CD1c-positive myeloid dendritic cell (primary cell): ENCODE measurements at regions not wholly inside any gene's neighbourhood (a gene's known extent, or its start where the extent isn't known, plus 50 kb on each side); places are given as distances from the start of the nearest gene placed in this dataset.
"Not testable (repeated sequence)": the region's sequence is repeated elsewhere in the genome, so short reads cannot be mapped to it uniquely, and the experiment has no call there.

Source experiments
- DNase-seq: peaks from one replicate; pipeline ENCODE4 v3.0.0-alpha.2; 2016; ENCODE audit errors: extremely low spot score

DNA sequence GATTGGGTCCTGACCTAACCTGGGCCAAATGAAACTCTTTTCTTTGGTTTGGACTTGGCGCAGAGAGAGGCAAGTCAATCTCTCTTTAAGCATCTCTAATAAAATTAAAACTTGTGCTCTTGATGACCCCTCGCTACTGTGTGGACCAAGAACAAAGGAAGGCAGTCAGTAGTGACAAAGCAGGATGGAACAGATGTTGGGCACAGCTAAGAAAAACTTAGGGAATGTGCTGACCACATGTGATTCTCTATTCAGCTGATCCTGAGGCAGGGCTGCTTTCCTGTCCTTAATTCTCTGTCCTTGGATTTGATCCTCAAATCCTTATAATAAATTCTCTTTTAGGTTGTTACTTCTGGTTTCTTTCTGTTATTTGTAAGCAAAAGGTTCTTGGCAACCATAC lies 259.9 kb downstream of the ZIC1 start:
- DNase-seq: no peak

GRCh38 chr3:147672035-147672434 lies 262.9 kb downstream of the ZIC1 start:
- DNase-seq: no peak

- DNase-seq: no peak
These were observed 263.3 kb downstream of the ZIC1 start for GRCh38 chr3:147672436-147672835.

- DNase-seq: no peak
These were observed 266.6 kb downstream of the ZIC1 start for GRCh38 chr3:147675761-147676160.

GRCh38 chr3:147680837-147681483 lies 271.8 kb downstream of the ZIC1 start:
- no peak for DNase-seq

DNA sequence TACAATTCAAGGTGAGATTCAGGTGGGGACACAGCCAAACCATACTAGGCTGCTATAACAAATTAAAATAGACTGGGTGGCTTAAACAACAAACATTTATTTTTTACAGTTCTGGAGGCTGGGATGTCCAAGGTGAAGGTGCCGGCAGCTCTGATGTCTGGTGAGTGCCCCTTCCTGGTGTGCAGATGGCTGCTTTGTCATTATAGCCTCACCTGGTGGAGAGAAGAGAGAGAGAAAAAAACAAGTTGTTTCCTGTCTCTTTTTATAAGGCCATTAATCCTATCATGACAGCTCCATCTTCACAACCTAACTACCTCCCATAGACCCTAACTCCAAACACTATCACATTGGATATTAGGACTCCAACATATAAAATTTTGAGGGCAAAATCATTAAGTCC lies 279.7 kb downstream of the ZIC1 start:
- DNase-seq: no peak

- peak; percentile 35 for DNase-seq
These were observed 290.1 kb downstream of the ZIC1 start for GRCh38 chr3:147699175-147699838.

GRCh38 chr3:147701195-147701594 lies 292.0 kb downstream of the ZIC1 start:
- no peak for DNase-seq

DNA sequence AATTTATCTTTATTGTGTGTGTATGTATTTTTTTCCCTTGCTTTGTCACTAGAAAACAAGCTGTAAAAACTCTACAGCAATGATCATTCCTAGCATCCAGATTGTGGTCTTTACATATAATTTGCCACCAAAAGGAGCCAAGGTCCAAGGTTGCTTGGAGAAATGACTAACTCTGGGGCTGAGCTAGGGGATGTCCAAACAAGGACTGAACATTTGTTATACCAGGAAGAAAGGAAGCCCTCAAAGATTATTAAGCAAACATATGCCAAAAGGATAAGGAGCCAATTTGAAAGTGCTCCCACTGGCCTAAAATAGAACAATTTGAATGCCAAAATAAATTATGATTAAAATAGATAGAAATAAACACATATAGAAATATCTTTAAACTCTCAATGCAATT lies 293.3 kb downstream of the ZIC1 start:
- DNase-seq: no peak

DNA sequence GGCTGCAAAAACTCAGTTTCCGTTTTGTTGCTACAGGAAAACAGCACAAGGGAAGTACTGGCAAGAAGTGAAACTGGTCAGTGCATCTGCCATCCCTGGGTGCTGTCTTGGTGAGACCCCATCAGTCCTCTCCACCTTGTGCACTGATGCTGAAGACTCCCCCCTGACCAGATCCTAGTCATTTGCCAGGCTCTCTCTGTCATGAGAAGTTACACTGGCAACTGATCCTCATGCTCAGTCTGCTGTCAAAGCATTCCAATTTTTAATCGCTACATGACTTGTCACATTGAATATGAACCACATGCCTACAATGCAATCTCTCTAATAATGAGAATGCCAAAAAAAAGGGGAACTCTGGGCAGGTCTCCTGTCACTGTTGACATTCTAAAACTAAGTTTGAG lies 296.5 kb downstream of the ZIC1 start:
- peak; percentile 15 for DNase-seq

GRCh38 chr3:147710753-147711152 lies 301.6 kb downstream of the ZIC1 start:
- DNase-seq: not testable (repeated sequence)

DNA sequence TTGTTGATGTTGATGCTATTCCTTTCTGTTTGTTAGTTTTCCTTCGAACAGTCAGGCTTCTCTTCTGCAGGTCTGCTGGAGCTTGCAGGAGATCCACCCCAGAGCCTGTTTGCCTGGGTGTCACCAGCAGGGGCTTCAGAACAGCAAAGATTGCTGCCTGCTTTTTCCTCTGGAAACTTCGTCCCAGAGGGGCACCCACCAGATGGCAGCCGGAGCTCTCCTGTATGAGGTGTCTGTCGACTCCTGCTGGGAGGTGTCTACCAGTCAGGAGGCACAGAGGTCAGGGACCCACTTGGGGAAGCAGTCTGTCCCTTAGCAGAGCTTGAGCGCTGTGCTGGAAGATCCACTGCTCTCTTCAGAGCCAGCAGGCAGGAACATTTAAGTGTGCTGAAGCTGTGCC lies 303.2 kb downstream of the ZIC1 start:
- DNase-seq: no peak

DNA sequence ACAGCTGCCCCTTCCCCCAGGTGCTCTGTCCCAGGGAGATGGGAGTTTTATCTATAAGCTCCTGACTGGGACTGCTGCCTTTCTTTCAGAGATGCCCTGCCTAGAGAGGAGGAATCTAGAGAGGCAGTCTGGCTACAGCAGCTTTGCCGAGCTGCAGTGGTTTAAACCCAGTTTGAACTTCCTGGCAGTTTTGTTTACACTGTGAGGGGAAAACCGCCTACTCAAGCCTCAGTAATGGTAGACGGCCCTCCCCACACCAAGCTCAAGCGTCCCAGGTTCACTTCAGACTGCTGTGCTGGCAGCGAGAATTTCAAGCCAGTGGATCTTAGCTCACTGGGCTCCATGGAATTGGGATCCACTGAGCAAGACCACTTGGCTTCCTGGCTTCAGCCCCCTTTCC lies 303.6 kb downstream of the ZIC1 start:
- DNase-seq: not testable (repeated sequence)

DNA sequence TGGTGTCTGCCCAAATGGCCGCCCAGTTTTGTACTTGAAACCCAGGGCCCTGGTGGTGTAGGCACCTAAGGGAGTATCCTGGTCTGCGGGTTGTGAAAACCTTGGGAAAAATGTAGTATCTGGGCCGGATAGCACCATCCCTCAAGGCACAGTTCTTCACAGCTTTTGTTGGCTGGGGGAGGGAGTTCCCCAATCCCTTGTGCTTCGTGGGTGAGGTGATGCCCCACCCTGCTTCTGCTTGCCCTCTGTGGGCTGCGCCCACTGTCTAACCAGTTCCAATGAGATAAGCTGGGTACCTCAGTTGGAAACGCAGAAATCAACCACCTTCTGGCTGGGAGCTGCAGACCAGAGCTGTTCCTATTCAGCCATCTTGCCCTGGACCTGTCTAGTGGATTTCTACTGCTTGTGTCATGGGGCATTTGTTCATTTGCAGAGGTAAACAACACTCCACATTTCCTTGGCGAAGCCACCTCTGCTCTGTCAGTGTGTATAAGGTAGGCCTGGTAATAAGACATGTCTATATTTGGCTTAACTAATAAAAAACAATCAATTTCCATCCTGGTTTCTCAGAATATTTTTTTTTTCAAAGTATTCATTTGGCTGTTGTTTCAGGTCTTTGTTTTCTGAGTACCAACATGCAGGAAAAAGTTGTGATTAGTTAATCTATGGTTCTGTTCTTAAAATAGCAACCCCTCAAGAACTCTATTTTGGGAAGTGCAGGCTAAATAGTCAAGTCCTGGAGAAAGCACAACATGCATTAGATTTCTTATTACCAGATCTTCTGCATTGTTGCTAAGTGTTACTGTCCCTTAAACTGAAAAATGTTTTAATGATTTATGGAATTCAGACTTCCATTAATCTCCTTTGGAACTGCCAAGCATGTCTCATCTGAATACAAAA lies 304.3 kb downstream of the ZIC1 start:
- no peak for DNase-seq

- no peak for DNase-seq
These were observed 320.5 kb downstream of the ZIC1 start for GRCh38 chr3:147729641-147730040.

DNA sequence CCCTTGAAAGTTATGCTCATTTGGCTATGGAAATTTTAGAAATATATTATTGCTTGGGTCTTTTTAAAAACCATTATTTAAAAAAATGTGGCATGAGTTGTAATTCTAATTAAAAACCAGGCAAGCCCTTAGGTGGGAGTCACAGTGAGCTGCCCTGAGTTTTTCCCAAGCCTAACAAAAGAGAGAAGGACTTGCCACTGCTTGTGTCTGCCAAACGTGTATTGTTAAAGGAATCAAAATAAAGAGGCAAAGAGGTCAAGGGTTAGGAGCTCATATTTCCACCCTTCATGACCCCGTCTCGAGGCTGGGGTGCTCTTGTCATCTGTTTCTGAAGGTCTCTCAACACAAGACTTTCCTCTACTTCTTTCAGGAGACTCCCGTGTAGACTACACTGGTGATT lies 321.1 kb downstream of the ZIC1 start:
- no peak for DNase-seq

GRCh38 chr3:147733217-147733616 lies 324.1 kb downstream of the ZIC1 start:
- no peak for DNase-seq

GRCh38 chr3:147735616-147736015 lies 326.5 kb downstream of the ZIC1 start:
- DNase-seq: no peak

GRCh38 chr3:147736226-147736625 lies 327.1 kb downstream of the ZIC1 start:
- DNase-seq: peak; percentile 3

- DNase-seq: no peak
These were observed 328.2 kb downstream of the ZIC1 start for GRCh38 chr3:147737376-147737775.

GRCh38 chr3:147740928-147741327 lies 331.8 kb downstream of the ZIC1 start:
- DNase-seq: no peak

GRCh38 chr3:147744967-147745366 lies 335.8 kb downstream of the ZIC1 start:
- DNase-seq: no peak

DNA sequence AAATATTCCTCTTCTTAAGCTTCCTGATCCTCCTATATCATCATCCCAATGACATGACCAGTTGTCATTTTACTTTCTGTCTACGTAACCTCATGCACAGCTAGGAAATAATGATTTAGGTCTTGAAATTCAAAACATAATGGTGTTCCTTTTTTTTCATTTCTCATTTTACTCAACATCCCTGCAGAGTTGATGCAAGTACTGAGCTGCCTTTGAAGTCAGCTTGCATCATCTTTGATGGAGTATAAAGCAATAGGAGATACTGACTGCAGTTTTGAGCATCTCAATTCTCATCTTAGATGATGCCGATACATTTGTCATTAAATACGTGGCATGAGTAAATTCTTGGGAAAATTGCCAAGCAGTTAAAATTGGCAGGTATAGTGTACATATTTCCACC lies 346.1 kb downstream of the ZIC1 start:
- no peak for DNase-seq
